HG03108 (cell line): ENCODE measurements at regions not wholly inside any gene's neighbourhood (a gene's known extent, or its start where the extent isn't known, plus 50 kb on each side); places are given as distances from the start of the nearest gene placed in this dataset.

Source experiments
- ATAC-seq: cut with Tn5 transposase; IDR thresholded peaks from one replicate; pipeline ENCODE4 v1.9.1; 2021; ENCODE audit warnings: moderate library complexity; ENCODE audit not compliant: unreplicated experiment

- no peak for ATAC-seq
Measured at GRCh38 chr16:55041540-55042234, 111.0 kb downstream of the IRX5 start.

DNA sequence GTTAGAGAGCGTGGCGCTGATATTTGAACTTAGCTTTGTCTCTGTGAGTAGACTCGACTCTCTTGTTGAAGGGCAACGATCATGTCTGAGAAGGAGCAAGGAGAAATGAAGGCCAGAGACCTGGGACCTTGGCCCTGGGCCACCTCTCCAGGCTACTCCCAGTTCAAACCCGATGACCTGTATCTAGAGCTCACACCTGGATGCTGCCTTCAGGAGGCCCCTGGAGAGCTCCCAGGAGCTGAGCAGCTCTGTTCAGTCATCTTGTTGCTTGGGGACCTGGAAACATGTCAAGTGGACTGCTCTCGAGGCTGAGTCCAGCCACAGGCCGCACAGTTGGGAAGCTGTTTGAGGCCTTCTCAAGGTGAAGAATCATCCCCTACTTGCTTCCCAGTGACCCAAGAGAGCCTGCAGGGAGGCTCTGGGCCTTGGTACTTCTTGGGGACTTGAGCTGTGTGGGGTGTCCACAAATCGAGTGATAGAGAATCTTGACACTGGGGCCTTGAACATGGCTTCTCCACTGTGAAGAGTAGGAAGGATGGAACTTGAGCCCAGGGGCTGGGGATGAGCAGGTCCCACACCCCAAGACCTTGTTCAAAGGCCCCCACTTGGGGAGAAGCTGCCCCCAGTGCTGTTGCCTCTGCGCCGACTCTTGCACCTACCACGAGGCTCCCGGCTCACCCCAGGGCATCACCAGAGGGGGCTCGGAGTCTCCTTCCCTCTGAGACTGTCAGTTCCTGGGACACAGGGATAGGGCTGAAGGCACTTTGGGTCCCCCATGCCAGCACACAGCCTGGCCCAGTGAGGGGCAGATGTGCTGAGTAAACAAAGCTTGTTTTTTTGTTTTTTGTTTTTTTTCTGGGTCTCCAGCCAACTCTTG lies 112.1 kb downstream of the IRX5 start:
- ATAC-seq: no peak

DNA sequence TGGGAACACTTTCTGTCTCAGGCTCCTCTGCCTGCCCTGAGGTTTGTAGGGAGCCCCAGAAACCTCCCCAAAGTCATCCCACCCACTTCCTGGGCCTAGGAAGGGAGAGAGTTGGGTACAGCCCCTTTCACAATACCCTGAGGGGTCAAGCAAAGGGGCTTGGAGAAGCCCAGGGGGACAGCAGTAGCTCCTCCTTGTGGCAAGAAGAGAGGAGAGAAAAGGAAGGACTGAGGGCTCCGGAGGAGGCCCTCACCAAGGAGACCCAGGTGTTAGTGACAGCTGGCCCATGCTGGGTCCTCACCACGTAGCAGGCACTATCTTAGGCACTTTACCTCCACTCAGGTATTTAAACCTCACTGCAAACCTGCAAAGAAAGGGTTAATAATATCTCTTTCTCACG lies 112.8 kb downstream of the IRX5 start:
- no peak for ATAC-seq

DNA sequence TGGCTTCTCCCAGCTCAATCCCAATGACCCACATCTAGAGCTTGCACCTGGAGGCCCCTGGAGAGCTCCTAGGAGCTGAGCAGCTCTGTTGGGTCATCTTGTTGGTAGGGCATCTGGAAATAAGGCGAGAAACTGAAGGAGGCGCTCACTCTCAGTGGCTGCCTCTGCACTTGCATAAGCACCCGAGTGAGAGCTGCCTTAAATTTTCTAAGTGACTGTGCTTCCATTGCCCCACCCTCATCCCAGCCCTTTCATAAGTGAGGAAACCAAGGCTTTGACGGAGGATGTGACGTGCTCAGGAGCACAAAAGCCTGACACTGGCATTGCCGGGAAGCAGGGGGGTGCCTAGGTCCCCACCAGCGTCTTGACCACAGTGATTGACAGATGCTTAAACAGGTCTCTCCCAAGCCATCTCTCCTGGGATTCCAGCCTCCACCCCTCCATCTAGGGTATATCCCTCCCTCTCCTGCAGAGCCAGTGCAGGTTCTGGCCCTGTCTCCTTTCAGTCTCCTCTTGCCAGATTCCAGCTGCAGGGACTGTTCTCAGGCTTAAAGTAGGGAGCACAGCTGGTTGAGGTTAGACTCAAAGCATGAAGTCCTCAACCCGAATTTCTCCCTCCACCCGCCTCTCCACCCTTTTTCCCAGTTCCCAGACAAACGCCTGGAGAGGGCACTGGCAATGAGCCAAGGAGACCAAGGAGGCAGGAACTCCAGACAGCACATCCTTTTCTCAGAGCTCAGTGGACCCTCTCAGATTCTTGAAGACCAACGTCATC lies 113.7 kb downstream of the IRX5 start:
- no peak for ATAC-seq

DNA sequence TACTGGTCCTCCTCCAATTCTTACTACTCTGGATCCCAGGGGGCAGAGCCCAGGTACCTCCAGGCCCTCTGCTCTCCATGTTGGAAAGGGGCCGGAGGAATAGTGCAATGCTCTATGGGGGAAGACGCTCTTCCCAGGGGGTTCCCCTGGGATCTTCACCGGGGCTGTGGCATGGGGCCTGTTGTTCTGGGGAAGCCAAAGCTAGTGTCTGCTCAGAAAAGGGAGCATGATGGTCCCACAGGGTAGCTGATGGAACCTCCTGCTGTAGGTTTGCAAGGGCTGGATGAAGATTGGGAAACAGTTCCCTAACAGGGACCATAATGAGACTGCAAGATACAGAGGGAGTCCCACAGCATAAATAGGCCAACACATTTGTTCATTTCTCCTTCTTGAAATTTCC lies 114.7 kb downstream of the IRX5 start:
- no peak for ATAC-seq

GRCh38 chr16:55045756-55046460 lies 115.2 kb downstream of the IRX5 start:
- ATAC-seq: no peak

DNA sequence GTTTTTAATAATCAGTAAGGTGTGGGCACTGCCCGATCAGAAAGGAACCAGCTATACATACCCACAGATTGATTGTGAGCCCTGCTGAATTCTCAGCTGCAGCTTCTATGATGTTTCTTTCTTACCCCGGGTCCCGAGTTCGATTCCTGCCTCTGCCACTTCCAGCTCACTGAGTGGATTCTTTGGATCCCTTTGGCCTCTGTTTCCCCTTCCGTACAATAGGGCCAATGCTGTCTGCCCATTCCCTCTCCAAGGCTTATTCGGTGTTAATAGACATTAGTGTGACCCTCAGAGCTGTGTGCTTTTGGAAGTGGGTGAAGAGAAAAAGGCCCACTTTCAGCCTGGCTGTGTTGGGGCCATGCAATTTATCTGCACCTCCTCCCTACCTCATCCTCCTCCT lies 115.8 kb downstream of the IRX5 start:
- ATAC-seq: no peak

DNA sequence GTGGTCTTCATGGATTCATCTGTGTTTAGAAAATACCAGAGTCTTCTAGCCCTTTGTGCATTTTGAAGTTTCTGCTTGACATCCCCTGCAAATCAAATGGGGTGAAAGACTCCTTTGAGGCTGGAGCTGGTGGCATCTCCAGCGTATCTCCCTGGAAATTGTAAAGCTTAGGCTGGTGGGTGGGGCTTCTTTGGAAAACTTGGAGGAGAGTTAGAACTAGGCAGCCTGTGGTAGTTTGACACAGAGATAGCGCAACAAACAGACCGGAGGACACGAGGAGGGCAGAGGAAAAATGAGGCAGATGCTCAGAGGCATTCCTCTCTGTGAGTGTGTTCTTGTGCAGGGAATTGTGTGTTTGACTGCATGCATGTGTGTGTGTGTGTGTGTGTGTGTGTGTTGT lies 116.3 kb downstream of the IRX5 start:
- ATAC-seq: no peak

DNA sequence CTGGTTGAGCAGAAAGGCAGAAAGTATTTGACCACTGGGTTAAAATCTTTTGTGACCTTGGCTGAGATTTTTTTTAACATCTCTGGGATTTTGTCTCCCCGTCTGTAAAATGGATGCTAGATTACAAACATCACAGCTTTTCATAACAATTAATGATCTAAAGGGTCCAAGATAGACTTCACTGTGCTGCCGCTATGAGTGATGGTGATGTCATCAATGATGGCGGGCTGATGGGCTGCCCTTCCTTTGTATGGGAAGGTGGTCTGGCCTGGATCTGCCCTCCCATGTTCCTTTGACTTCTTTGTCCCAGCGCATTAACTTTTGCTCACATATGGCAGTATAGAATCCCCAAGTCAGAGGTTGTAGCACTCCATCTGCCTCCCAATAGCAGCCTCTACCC lies 116.7 kb downstream of the IRX5 start:
- no peak for ATAC-seq

- ATAC-seq: no peak
Measured at GRCh38 chr16:55047903-55048497, 117.3 kb downstream of the IRX5 start.

GRCh38 chr16:55048745-55049144 lies 118.1 kb downstream of the IRX5 start:
- no peak for ATAC-seq

DNA sequence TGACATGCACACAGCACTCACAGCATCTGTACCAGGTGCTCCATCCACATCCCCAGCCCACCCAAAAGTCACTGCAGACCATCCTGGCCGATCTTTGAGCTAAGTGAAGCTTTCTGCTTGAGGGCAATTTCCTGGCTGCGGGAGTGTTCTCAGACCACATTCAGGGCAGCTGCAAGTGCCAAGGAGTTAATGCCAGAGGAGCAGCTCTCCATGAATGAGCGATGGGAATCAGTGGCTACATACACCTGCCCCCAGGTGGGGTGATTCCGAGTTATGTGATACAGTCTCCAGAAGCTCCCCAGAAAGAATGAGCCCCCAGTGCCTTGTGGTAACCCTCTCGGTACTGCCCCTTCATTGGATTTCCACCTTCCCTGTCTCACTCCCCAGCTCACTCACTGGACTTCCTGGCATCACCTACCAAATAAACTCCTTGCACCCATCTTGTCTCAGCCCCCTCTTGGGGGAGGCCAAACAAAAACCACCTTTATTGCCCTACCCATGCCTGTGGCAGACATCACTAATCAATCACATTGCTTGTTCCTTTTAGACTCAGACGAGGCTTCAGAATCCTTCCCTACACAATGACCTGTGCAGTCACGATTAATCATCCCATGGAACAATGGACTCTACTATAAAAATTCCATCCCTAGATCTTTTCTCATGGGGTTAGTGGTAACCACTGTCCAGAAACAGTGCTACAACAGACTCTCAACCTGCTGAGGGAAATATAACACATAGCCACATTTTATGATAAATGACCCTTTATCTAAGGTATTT lies 121.1 kb downstream of the IRX5 start:
- ATAC-seq: no peak

DNA sequence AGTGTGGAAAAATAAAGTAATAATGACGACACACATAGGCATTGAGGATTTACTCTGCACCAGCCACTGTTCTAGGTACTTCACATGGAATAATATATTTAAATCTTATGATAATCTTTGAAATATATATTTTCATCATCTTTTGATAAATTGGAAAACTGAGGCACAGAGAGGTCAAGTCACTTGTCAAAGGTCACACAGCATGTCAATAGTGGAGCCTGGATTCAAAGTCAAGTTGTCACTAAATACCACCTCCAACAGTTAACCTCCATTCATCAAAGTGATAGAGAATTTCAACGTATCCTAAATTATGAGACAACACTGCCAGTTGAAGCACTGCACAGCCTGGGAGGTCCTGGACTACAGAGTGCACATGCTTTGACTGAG lies 121.7 kb downstream of the IRX5 start:
- no peak for ATAC-seq

GRCh38 chr16:55052741-55053415 lies 122.2 kb downstream of the IRX5 start:
- no peak for ATAC-seq

DNA sequence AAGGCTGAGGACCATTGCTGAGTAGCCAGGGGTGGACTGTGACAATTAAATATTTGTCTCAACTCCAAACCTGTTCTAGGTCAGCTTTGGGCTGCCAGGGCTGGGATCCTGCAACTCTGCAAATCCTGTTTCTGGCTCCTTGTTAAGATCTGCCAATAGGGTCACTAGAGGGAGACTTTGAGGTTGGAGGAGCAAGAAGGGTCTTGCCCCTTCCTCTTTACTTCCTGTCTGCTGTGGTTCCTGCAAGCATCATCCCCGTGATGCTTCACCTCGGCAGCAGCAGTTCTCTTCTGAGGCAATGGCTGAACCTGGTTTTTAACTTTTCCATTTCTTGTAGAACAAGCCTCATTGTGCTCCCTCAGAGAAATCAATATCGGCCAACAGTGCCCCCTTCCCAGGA lies 124.6 kb downstream of the IRX5 start:
- no peak for ATAC-seq

DNA sequence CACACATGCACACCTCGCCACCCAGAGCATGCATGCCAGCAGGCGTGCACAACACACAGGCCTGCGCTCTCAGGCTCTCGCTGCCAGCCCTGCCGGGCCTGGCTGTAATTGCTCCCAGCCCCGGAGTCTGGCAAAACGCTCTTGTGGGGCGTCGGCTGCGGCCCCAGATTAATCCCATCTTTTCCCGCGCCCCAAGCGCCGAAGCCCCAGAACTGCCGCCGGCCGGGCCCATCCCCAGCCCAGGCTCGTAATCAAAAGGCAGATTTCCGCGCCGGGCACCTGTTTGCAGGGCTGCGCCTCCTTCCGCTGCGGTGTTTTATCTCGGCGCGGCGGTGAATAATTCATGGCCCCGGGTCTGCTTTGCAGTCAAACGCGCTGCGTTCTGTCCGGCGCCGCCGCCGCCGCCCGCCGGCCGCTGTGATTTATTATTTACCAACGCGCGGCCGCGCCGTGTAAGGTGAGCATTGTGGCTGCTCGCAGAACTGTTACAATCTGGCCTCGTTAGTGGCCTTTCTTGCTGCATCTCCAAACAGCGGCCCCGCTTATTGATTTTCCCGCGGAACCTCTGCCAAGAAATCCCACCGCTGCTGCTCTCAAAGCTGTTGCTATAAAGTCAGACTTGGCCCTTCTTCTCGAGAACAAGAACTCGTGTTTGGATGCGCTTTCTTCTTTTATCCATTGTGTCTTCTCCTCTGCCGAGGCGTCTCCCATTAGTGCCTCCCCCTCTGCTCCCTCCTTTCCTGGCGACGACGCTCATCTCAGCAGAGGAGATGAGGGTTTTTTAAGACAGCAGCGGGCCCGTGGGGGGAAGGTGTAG lies 126.1 kb downstream of the IRX5 start:
- no peak for ATAC-seq

GRCh38 chr16:55057866-55058265 lies 127.2 kb downstream of the IRX5 start:
- ATAC-seq: no peak

DNA sequence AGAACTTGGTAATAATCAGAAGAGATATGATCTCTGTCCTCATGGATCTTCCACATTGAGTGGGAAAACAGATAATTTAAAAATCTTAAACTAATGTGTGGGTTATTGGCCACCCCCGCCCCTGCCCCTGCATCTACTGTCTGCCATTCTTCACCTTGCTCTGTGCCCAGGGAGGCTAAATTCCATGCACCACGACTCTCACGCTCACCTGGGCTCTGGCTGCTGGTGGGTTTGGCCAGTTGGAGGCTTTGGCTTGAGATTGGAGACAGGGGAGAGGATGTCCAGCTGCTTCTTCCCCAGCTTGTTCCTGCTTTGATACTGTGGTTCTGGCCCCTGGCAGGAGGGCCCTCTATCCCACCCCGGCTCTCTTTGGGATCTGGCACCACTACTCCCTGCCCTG lies 127.9 kb downstream of the IRX5 start:
- ATAC-seq: no peak

GRCh38 chr16:55059146-55059545 lies 128.5 kb downstream of the IRX5 start:
- no peak for ATAC-seq
